ENCODE measurements at regions not wholly inside any gene's neighbourhood (a gene's known extent, or its start where the extent isn't known, plus 50 kb on each side); places are given as distances from the start of the nearest gene placed in this dataset.

DNA sequence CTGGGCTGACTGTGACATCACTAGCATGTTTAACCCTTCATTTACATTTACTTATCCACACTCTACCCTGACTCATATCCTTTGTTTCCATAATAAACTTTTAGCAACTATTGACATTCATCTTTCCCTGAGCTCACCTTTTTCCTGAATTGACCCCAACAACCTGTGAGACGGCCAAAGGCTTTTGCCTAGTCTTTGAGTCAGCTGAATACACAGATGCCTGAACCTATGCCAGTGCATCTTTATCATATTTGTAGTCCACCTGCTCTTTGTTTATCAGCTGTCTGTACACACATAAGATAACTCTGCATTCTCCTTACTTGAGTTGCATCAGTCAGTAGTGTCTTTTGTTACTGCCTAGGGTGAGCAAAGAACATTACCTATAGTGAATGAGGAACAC lies 128.5 kb upstream of the HMHB1 start:
- no peak for DNase-seq (ENCODE audit: low spot score)
- TF ChIP-seq, protein P1, sequence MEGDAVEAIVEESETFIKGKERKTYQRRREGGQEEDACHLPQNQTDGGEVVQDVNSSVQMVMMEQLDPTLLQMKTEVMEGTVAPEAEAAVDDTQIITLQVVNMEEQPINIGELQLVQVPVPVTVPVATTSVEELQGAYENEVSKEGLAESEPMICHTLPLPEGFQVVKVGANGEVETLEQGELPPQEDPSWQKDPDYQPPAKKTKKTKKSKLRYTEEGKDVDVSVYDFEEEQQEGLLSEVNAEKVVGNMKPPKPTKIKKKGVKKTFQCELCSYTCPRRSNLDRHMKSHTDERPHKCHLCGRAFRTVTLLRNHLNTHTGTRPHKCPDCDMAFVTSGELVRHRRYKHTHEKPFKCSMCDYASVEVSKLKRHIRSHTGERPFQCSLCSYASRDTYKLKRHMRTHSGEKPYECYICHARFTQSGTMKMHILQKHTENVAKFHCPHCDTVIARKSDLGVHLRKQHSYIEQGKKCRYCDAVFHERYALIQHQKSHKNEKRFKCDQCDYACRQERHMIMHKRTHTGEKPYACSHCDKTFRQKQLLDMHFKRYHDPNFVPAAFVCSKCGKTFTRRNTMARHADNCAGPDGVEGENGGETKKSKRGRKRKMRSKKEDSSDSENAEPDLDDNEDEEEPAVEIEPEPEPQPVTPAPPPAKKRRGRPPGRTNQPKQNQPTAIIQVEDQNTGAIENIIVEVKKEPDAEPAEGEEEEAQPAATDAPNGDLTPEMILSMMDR (IDR thresholded peaks at IDR 0.05; ENCODE audit: extremely low read depth, missing control alignments), result no peak

DNA sequence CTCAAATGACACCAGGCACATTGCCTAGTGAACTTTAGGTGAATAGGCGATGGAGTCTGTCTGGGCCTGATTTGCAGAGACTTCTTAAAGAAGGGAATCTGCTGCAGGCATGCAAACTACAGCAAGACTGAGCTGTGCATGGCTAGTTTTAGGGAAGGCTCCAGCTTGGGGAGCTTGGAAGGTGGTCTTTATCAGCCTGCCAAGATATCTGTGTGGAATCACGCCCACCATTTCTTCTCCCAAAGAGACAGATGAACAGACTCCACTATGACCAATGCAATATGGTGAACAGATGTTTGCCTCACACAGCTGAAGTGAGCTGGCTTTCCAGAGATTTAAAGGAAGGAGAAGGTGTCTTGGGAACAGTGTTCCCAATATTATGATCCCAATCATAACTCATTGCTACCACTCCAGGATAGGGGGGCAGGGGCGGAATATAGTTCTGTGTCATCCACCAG lies 129.0 kb upstream of the HMHB1 start:
- no peak for DNase-seq (ENCODE audit: low spot score)
- TF ChIP-seq, protein P1 (IDR thresholded peaks at IDR 0.05; ENCODE audit: extremely low read depth, missing control alignments), result peak; percentile 2

DNA sequence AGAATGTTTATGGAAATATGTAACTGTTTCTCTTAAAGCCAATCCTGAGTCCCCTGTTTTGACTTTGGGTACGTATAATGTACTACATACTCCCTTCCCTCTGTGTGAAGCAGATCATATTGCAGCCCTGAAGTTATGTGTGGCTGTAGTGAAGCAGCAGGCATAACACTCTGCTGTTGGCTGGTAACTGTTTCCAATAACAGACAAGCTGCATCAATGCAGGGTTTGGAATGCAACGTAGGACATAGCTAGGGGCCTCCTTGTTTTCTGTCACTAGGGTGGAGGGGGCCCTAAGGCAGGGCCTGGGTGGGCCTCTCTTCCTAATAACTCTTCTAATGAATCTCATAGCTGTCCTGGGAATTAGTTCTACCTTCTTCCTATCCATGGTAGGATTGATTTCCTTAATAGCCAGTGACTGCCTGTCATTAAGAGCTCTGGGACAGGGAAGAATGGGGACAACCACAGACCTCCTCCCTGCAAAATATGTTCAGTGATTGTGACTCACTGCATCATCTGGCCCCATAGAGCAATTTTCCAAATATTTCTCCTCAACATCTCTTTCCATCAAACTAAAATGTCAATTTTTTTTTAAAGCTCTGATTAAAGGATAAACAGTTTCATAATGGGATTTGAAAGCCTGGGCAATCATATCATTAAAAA lies 129.6 kb upstream of the HMHB1 start:
- no peak for DNase-seq (ENCODE audit: low spot score)
- TF ChIP-seq, protein P1 (IDR thresholded peaks at IDR 0.05; ENCODE audit: extremely low read depth, missing control alignments), result no peak

DNA sequence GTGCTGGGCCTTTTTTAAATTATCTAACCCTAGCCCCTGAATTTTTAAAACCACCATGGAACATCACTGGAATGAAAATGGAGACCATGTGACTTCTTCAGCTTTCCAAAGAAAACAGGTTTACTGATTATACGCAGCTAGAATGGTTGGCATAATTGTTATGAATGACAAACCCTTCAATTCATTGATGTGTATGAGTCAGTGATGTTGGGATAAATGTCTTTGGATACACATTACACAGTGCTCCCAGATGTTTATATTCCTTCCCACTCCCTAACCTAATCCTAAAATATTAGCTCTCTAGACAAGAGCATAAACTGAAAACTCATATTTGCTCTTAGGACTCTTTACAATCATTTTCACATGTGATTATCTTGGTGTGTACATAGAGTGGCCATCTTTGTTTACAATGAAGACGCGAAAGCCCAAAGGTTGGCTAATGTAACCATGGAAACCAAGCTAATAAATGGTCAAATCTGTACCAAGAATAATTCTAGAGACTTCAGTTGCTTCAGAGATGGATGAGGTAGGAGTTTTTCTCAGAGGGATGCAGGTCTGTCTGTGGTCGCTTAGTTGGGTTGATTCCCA lies 131.2 kb upstream of the HMHB1 start:
- TF ChIP-seq, protein P1 (IDR thresholded peaks at IDR 0.05; ENCODE audit: extremely low read depth, missing control alignments), result no peak
- no peak for DNase-seq (ENCODE audit: low spot score)

DNA sequence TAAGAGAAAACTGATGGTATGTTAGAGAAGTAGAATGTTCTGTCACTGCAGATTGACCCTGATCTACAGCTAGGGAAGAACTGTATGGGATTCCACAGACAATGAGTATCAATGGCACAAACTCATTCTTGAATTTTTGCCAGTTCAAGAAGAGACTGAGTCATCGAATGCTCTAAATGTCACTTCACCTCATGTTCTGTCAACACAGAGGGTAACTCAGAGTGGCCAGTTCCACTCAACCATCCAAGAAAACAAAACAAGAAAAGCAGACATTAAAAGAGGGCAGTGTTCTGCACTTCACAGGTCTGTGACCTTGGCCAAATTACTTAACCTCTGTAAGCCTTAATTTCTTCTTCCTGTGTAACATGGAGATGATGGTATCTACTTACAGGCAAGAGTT lies 132.2 kb upstream of the HMHB1 start:
- no peak for DNase-seq (ENCODE audit: low spot score)
- TF ChIP-seq, protein P1 (IDR thresholded peaks at IDR 0.05; ENCODE audit: extremely low read depth, missing control alignments), result no peak

DNA sequence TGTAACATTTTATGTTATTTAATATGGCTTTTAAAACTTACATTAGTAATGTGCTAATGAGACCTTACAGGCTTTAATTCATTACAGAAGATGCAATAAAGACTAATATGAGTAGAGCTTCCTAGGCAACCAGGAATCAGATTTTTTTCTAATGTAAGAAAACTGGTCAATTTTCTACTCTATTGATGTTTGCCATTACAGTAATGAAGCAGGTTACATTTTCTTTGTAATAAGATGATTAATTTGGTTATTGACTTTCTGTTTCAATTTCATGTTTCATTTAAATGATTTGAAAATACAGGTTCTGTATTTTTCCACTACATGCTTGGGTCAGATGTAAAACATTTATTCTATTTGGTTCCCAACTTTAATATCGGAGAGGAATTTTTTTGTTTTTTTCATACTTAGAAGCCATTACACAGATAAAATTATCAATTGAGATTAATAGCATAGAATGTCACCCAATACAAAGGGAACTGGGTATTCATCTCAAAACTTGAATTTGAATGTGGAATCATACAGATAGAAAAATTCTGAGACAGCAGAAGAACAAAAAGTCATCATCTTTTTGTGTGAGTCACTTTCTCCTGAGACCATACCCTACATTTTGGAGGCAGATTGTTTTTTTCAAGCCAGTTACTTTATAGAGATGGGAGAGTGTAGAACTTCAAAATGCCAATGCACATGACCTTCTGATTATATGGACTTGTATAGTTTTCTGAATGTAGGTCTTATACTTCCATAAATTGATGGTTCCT lies 133.6 kb upstream of the HMHB1 start:
- TF ChIP-seq, protein P1 (IDR thresholded peaks at IDR 0.05; ENCODE audit: extremely low read depth, missing control alignments), result no peak
- DNase-seq (ENCODE audit: low spot score), result peak; percentile 6

DNA sequence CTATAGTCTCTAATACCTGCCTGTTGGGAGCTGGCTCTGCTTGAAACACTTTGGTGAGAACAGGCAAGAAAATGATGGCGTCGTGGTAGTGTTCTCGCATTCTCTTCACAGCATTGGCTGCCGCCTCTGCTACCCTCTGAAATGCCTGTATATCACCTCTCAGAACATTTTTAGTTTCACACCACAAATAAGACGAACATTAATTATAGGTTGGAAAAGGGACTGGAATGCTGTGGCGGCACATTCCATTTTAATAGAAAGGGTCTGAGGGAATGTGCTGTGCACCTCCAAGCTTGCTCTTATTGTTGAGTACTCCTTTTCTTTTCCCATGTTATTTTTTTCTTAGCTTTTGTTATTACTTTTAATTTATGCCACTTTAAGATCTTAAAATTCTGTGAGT lies 134.6 kb upstream of the HMHB1 start:
- TF ChIP-seq, protein P1 (IDR thresholded peaks at IDR 0.05; ENCODE audit: extremely low read depth, missing control alignments), result no peak
- DNase-seq (ENCODE audit: low spot score), result no peak

Data from GM20000 (cell line).